SU-DHL-6 (cell line): ENCODE measurements at regions not wholly inside any gene's neighbourhood (a gene's known extent, or its start where the extent isn't known, plus 50 kb on each side); places are given as distances from the start of the nearest gene placed in this dataset.

Source experiments
- EZH2phosphoT487 ChIP-seq: fragments of 200-600 bp; sonication (generic), shearing (Covaris generic); conservative IDR thresholded peaks from 2 replicates; pipeline ENCODE4 v1.6.1; 2018; ENCODE audit warnings: mild to moderate bottlenecking, antibody characterized with exemption, low read length, moderate library complexity, mixed read lengths
- TF ChIP-seq, protein P1 (sequence below): fragments of 200-600 bp; sonication (generic); IDR thresholded peaks from one replicate; pipeline ENCODE4 v1.5.1; 2017; ENCODE audit warnings: antibody characterized with exemption, mild to moderate bottlenecking, low read length, moderate library complexity; ENCODE audit not compliant: insufficient read depth, poor library complexity, severe bottlenecking

DNA sequence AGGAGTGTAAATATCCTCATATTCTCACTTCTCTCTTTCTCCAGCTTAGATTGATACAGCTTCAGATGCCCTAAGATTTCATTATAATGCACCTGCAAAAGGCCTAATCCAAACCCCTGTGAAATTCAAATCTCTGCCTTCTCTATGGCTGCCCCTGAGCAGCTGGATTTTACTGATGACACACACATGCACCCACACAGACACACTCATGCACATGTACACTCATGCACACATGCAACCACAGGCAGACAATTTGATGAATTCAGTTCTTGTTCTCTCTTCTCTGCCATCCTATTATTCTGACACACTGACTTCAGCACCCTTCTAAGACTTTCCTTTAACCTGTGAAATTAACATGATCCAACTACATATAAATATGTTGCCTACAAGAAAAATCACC is 563.2 kb downstream of the RNF144A start:
- TF ChIP-seq, protein P1, sequence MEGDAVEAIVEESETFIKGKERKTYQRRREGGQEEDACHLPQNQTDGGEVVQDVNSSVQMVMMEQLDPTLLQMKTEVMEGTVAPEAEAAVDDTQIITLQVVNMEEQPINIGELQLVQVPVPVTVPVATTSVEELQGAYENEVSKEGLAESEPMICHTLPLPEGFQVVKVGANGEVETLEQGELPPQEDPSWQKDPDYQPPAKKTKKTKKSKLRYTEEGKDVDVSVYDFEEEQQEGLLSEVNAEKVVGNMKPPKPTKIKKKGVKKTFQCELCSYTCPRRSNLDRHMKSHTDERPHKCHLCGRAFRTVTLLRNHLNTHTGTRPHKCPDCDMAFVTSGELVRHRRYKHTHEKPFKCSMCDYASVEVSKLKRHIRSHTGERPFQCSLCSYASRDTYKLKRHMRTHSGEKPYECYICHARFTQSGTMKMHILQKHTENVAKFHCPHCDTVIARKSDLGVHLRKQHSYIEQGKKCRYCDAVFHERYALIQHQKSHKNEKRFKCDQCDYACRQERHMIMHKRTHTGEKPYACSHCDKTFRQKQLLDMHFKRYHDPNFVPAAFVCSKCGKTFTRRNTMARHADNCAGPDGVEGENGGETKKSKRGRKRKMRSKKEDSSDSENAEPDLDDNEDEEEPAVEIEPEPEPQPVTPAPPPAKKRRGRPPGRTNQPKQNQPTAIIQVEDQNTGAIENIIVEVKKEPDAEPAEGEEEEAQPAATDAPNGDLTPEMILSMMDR, result no peak
- TF ChIP-seq EZH2phosphoT487, result no peak
